ENCODE measurements at regions not wholly inside any gene's neighbourhood (a gene's known extent, or its start where the extent isn't known, plus 50 kb on each side); places are given as distances from the start of the nearest gene placed in this dataset.

GRCh38 chr1:172724765-172725613, 66.1 kb downstream of the FASLG start:
- TF ChIP-seq POLR2A (IDR thresholded peaks at IDR 0.05; ENCODE audit: low read depth, low read length) (no peak), TAF1 (IDR thresholded peaks at IDR 0.05; ENCODE audit: borderline replicate concordance, low read depth, low read length) (no peak), POLR2AphosphoS5 (IDR thresholded peaks at IDR 0.05; ENCODE audit: low read depth, low read length) (no peak)

Data from GM12892 (cell line).